ENCODE measurements at regions not wholly inside any gene's neighbourhood (a gene's known extent, or its start where the extent isn't known, plus 50 kb on each side); places are given as distances from the start of the nearest gene placed in this dataset.
A peak's percentile ranks its signal among the peaks of the same experiment; 100 is the strongest.

GRCh38 chr10:117720931-117721835, 178.6 kb downstream of the EMX2 start:
- DNase-seq = no peak

- no peak for DNase-seq
These were observed 179.3 kb downstream of the EMX2 start for GRCh38 chr10:117721873-117722272.

GRCh38 chr10:117723343-117723742, 180.8 kb downstream of the EMX2 start:
- no peak for DNase-seq

- no peak for DNase-seq
These were observed 183.4 kb downstream of the EMX2 start for GRCh38 chr10:117725993-117726392.

GRCh38 chr10:117726596-117727295, 184.2 kb downstream of the EMX2 start:
- DNase-seq = no peak

GRCh38 chr10:117727421-117727820, 184.9 kb downstream of the EMX2 start:
- no peak for DNase-seq

- DNase-seq = no peak
These were observed 185.5 kb downstream of the EMX2 start for GRCh38 chr10:117728087-117728486.

GRCh38 chr10:117729156-117729555, 186.6 kb downstream of the EMX2 start:
- DNase-seq = no peak

GRCh38 chr10:117731121-117731791, 188.7 kb downstream of the EMX2 start:
- no peak for DNase-seq

GRCh38 chr10:117734731-117735405, 192.3 kb downstream of the EMX2 start:
- no peak for DNase-seq

- DNase-seq = no peak
These were observed 194.1 kb downstream of the EMX2 start for GRCh38 chr10:117736655-117737054.

- DNase-seq = no peak
These were observed 197.5 kb downstream of the EMX2 start for GRCh38 chr10:117740088-117740487.

GRCh38 chr10:117740691-117741222, 198.2 kb downstream of the EMX2 start:
- no peak for DNase-seq

GRCh38 chr10:117741524-117741923, 199.0 kb downstream of the EMX2 start:
- DNase-seq = no peak

- peak; percentile 49 for DNase-seq
These were observed 201.0 kb downstream of the EMX2 start for GRCh38 chr10:117743509-117743908.

GRCh38 chr10:117745301-117745700, 202.8 kb downstream of the EMX2 start:
- DNase-seq = no peak

GRCh38 chr10:117746541-117747448, 204.2 kb downstream of the EMX2 start:
- no peak for DNase-seq

- DNase-seq = no peak
These were observed 205.1 kb downstream of the EMX2 start for GRCh38 chr10:117747636-117748035.

GRCh38 chr10:117748058-117748457, 205.5 kb downstream of the EMX2 start:
- no peak for DNase-seq

- no peak for DNase-seq
These were observed 208.1 kb downstream of the EMX2 start for GRCh38 chr10:117750616-117751015.

GRCh38 chr10:117751259-117751658, 208.7 kb downstream of the EMX2 start:
- no peak for DNase-seq

- DNase-seq = no peak
These were observed 209.6 kb downstream of the EMX2 start for GRCh38 chr10:117752103-117752502.
